ENCODE measurements at regions not wholly inside any gene's neighbourhood (a gene's known extent, or its start where the extent isn't known, plus 50 kb on each side); places are given as distances from the start of the nearest gene placed in this dataset.

DNA sequence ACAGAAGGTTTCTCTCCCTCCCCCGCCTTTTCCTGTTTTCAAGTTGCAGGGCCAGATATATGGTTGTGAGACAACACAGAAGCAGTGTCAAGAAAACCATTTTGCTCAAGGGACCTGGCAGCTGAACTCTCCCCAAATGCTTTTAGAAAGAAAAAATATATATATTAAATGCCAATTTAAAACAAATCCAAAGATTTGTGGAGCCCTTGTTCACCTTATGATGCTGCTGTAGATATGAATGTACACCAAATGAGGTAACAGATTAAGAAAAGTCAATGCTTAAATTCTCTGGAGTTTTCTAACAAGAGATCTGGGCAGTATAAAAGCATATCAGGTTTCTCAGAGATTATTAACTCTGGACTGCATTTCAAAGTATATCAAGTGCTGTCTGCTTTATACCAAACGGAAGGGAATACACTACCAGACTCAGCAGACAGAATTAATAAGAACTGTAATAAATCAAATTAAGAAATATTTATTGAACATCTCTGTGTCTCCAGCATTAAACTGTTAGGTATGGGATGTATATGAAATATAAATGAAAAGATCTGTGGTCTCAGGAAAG is 357.5 kb downstream of the HDGFL1 start:
- intact Hi-C loops (cut with micrococcal nuclease): no loop called here

DNA sequence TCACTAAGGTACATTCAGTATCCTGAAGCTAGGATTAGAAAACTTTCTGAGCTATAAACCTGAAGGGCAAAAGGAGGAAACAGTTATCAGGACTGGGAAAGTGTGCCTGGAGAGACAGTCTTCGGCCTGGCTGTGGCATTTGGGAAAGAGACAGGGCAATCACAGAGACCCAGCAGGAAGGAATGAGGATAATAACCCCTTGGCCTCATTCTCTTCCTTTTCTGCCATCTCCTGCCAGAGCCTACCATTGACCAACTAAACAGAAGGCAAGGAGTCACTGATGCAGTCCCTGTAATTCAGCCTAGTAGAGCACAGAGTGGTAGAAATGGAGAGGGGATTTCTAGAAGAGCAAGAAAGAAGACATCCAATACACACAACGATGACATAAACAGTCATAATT is 359.4 kb downstream of the HDGFL1 start:
- intact Hi-C loops (cut with micrococcal nuclease): no loop called here

DNA sequence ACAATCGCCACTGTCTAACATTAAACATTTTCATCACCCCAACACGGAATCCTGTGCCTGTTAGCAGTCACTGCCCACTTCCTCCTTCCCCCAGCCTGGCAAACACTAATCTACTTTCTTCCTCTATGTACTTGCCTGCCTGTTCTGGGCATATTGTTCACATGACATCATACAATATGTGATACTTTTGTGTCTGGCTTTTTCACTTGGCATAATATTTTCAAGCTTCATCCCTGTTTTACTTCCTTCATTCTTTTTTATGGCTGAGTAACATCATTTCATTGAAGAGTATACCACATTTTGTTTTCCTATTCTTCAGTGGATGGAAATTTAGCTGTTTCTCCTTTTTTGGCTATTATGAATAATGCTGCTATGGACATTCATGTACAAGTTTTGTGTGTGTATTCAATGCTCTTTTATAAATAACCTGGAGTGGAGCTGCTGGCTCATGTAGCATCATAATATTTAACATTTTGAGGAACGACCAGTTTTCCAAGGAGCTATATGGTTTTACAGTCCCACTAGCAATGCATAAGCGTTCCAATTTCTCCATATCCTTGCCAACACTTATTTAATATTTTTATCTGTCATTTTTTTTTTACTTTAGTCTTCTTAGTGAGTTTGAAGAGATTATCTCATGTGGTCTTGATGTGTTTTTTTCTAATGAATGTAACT is 360.1 kb downstream of the HDGFL1 start:
- intact Hi-C loops (cut with micrococcal nuclease): no loop called here

DNA sequence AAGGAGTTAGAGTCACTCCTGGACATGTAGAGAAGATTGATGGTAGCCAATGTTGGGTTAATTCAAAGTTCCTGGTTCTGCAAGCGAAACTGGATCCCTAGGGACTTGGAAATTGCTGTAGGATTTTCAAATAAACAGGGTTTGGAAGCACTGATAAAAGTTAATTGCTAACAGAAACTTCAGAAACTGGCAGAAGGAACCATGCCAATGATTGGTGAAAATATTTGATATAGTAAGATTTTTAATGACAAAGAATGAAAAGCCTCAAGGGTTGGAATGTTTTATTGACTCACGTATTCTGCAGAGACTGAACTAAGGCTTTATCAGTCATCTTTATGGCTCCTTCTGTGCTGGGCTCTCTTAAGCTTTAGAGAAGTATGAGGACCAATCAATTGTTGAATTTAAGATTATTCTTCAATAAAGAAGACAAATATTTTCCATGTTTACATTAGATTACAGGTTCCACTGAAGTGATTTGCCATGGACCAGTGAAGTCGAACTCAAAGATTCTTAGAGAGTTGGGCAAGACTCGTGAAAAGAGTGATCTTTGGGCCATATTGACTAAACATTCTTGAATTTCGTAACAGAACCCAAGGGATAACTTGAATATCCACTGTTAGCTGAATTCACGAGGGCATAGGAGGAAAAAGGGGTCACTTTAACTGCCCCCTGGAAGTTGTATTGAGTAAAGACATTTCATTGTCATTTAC is 371.4 kb downstream of the HDGFL1 start:
- intact Hi-C loops (cut with micrococcal nuclease): no loop called here

DNA sequence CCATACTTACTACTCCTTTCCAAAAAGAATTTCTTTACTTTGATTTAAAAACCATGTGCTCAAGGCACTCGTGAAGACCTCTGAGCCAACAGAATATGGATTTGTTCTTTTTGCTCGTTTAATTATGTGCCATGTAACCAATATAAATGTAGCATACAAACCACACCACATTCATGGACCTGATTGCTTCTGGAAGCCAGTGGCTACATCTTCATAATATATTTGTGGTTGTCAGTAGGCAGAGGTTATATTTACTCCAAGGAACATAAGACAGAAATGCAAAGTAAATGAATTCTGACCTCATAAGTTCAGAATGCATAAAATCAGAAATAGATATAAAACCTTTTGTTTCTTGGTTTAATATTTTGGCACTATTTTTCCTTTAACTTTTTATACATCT is 373.0 kb downstream of the HDGFL1 start:
- intact Hi-C loops (cut with micrococcal nuclease): no loop called here

DNA sequence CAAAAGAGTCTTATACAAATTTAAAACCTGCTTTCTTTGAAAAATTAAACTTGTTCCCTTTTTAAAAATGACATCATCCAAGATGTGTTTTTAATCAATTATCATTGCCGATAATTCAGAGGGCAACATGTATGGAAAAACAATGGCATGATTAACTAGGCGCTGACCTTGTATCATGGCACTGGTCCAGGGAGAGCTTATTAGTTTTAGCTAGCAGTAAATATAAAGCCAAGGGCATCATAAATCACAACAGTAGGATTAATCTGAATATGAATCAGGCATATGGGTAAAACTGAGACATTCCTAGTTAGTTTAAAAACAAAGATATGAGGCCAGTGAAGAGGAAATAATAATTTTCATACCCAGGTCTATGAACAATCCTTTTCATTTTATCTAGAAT is 374.0 kb downstream of the HDGFL1 start:
- intact Hi-C loops (cut with micrococcal nuclease): no loop called here

DNA sequence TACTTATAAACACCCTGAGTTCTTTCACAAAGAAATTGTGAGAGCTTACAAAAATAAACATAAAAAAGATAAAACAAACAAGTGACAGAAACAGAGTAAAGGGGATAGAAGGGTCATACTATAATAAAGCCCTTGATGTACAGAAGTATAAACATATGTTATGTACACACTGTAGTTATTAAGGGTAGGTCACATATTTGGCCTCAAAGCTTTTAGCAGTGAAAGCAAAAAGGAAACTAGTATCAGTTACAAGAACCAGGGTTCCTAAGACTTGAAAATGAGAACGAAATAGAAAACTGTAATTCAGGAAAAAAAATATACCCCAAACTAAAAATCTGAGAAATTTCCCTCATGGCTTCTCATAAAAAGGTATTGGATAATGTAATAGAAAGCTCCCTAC is 380.6 kb downstream of the HDGFL1 start:
- intact Hi-C loops (cut with micrococcal nuclease): no loop called here

DNA sequence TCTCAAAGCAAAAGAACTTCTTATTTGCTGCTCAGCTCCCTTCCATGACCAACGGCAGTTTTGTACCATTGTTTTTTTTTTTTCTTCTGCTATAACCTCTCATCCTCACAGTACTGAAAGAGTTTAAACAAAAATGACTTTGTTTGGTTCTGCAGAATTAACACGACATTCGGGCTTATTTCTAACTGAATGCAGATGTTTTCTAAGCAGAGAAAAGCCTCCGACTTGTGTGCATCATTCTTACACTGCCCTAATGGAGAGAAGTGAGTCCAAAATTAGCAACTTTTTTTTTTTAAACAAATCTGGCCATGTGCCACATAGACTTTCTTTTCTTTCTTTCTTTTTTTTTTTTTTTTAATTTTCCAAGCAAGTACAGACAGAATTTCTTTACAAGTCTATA is 382.7 kb downstream of the HDGFL1 start:
- intact Hi-C loops (cut with micrococcal nuclease): no loop called here

DNA sequence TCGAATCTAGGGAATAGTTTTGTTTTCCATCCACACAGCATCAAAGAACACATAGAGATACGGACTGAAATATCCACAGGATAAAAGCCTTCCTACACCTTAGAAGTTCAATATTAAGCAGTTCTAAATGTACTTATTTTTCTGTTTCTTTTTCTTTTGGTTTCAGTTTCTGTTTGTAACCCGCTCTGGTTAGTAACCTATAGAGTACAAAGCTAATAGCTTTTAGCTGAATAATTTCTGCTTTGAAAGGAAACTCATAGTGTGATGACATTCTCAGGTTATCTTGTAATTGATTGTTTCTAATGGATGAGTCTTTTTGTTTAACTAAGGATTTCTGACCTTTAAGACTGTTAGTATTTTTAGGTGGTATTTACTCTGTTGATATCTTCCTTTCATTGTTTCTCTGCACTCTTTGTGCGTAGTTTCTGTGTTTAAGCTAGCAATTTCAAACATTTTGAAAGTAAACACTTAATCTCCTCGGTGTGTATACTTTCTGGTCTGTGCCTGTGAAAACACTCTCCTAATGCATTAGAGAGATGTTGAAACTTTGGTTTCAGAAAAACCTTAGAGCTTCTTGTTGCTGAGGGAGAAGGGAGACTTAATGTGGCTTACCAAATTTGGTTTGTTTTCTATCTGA is 385.5 kb downstream of the HDGFL1 start:
- intact Hi-C loops (cut with micrococcal nuclease): loop anchor here (1.0 kb wide), 1 partner anchor 7 kb away; no protein-coding TSS in a partner anchor

DNA sequence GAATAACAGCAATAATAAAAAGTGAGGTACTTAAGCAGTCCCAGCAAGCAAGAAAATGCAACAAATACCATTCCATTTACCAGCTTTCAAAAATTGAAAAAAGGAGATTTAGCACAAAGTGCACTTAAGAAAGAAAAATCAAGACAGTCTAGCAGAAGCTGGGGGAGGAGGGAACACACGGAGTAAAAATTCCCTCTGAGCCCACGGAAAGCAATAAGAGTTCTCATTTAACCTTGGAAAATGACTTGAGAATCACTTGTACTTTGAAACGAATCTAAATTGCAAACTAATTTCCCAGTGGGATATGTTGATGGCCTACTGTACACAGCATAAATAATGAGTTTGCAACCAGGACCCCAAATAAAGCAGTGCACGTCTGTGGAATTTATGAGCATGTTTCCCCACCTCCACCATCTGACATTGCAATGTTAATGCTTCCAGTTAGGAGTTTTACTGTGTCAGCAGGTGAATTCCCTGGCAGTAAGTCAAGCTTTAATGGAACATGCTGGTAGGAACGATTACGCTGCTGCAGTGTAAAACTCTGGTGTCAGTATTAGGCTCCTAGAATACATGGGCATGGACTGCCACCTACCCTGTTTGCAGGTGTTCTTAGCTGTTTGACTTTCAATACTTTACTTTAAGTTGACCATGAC is 386.8 kb downstream of the HDGFL1 start:
- intact Hi-C loops (cut with micrococcal nuclease): no loop called here

DNA sequence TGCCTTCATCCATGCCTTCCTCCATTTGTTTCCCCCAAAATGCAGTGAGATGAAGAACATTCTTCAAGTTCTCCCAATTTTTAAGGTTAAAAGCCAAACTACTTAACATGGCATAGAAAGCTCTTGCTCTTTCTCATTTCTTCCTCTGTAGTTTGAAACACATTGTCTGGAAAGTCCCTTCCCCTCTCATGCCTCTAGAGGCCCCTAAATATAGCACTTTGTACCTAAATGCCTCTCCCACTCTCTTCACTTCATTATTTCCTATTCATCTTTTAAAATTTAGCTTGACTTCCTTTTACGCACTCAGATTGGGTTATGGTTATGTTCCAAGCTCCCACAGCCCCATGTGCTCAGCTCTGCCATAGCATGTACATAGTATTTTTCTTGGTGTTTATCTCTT is 389.3 kb downstream of the HDGFL1 start:
- intact Hi-C loops (cut with micrococcal nuclease): no loop called here

DNA sequence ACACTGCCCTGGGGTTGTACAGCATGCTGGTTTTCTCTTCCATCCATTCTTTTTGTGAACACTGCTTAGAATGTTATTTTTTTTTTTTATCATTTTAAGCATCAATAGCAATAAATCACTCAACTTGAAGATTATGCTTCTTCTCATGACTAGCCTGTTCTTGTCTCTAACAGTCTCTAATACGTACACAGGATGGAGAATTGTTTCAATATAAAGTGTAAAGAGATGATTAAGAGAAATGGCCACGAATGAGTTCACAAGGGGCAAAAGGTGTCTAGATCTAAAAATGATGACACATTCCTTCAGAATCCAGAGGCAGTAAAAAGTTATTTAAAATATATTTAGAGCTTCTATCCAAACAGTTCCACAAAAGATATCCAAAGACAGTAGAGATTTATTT is 390.2 kb downstream of the HDGFL1 start:
- intact Hi-C loops (cut with micrococcal nuclease): no loop called here

DNA sequence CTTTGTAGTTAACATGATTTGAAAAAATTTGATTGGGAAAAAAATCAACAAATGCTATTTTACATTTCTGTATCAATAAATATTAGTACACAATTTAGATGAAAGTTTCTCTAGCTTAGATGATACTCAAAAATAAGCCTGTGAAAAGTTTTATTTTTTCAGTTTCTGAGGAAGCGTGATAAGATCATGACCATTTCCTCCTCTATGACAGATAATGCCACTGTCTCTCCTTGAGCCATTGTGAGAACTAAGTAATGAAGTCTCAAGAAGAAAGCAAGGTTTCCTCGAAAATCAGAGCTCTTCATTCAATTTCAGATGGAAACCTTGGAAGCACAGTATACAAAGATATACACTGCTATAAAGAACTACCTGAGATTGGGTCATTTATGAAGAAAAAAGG is 395.0 kb downstream of the HDGFL1 start:
- intact Hi-C loops (cut with micrococcal nuclease): no loop called here

DNA sequence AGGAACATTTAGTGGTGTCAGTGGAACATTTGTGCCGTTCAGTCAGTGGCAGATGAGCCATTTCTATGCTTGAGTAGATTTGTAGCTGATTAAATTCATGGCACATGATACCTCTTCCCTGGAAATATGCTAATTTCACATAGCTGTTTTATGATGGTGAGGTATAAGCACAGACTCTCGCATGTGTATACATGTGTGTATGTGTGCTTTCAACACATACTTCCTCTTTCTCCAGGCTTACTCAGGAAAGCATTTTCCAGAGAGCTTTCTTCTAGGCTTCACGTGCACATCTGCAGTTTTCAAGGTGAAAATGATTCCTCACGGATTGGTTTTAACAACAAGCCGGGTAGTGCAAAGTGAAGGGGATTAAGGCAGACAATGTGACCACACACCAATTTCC is 396.5 kb downstream of the HDGFL1 start:
- intact Hi-C loops (cut with micrococcal nuclease): no loop called here

DNA sequence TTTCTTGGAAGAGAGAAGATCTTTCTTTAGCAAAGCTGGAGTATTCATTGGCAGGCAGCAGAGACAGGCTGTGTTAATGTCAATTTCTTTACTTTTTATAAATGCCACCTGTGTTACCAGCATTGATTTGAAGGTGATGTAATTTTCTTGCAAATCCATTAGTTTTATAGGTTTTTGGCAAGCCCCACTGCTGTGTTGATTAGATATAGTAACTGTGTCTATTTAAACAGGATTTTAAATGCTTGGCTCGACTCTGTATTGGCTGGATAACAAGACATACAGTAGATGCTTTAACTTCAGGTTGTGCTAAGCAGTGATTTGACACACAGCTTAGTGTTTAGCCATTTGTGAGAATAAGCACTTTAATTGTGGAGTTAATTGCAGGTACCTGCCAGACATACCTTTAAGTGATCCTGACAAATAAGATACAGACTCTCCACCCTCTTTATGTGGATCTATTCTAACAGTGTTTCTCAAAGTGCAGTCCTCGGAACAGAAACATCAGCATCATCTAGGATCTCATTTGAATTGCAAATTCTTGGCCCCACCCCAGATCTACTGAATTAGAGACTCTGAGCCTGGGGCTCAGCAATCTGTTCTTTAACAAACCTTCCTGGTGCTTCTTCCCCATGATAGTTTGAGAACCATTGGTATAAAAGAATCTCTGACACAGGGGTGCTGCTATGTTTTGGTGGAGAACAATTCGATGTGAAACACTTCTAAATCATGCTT is 397.5 kb downstream of the HDGFL1 start:
- intact Hi-C loops (cut with micrococcal nuclease): no loop called here

DNA sequence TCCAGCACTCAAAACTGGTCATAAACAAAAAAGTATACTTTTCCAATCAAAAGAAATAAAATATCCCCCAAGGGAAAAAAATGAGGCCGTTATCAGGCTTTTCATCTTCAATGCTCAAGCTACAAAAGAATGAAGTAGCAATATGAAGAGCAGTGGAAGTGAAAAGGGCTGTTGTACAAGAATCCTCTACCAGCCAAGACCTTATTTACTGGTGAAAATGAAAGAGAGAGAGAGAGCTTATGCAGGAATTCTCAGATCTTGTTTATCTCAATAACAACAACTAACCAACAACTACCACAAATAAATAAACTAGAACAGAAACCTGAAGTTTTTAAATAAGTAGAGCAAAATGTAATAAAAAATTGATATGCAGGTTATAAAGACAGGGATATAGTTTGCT is 400.6 kb downstream of the HDGFL1 start:
- intact Hi-C loops (cut with micrococcal nuclease): no loop called here

DNA sequence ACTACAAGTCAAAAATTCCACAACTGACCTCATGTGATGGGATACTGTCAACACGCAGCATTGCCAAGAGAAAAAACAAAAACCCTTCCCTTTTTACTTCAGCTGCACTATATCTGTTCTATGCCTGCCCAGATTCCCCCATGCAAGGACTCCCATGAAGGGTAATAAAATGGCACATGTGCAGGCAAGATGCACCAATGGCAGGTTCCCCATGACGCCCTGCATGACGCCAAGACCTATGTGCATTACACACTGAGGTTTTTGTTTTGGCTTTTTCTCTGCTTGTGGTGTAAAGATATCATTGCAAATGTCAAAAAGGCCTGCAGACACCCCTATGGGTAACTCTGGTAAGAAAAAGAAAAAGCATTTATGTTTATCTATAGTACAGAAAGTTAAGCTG is 403.4 kb downstream of the HDGFL1 start:
- intact Hi-C loops (cut with micrococcal nuclease): no loop called here

DNA sequence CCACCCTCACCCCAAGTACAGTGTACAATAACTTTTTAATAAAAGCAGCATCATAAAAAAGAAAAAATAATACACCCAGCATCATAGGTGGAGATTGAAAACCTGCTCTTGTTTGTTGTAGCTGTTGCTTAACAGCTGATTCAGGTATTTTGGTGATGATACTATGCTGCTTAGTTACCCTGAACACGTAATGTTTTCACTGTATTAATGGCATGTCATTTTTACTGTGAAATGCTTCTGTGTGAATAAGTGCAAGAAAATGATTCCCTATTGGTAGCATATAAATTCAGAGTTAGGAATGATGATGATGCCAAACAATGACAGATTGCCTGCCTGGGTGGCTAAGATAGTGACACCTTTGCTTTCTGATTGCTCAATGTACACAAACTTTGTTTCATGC is 405.7 kb downstream of the HDGFL1 start:
- intact Hi-C loops (cut with micrococcal nuclease): no loop called here

DNA sequence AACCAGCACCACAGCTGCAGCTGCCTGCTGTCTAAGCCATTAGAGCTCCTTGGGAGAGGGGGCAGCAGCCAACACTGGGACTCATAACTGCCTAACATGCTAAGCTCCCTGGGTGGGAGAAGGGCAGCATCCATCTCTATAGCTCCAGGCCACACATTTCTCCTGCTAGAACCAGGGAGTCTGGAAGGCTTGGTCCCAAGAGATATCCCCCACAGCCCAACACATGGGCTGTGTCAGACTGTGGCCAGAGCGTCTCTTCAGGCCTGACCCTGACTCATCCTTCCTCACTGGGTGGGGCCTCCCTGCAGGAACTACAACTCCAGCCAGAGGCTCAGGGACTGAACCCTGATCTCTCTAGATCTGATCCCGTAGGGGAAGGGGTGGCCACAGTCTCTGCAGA is 411.1 kb downstream of the HDGFL1 start:
- intact Hi-C loops (cut with micrococcal nuclease): no loop called here

DNA sequence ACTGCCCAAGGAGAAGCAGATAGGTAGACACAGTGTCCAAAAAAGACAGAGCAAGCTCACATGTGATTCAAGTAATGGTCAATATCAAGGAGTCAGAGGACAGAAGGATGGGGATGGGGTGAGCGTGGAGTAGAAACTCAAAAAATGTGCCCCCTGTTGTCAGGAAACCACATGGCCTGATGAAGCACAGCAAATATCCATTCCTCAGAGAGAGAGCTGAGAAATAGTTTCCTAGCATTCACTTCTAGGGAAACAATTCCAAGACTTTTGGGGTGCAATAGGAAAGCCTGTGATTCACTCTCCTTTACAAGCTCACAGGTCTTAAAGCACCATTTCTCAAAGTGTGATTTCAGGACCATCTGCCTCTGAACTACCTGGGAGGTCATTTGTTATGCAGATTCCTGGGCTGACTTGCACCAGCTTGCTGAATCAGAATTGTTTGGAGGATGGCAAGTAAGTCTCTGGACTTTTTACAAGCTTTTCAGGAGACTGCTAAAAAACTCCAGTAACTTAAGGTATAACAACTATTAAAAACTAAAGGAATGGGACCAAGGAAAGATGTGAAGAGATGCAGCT is 432.8 kb downstream of the HDGFL1 start:
- intact Hi-C loops (cut with micrococcal nuclease): no loop called here

Data from T-helper 1 cell treated with Interleukin-12 subunit alpha and Interleukin-12 subunit beta and Interleukin-4 antibody, amounts not matched to agents 30 ng/mL and 1 ng/mL, for 36 hours (primary cell).